ENCODE measurements at regions not wholly inside any gene's neighbourhood (a gene's known extent, or its start where the extent isn't known, plus 50 kb on each side); places are given as distances from the start of the nearest gene placed in this dataset.

DNA sequence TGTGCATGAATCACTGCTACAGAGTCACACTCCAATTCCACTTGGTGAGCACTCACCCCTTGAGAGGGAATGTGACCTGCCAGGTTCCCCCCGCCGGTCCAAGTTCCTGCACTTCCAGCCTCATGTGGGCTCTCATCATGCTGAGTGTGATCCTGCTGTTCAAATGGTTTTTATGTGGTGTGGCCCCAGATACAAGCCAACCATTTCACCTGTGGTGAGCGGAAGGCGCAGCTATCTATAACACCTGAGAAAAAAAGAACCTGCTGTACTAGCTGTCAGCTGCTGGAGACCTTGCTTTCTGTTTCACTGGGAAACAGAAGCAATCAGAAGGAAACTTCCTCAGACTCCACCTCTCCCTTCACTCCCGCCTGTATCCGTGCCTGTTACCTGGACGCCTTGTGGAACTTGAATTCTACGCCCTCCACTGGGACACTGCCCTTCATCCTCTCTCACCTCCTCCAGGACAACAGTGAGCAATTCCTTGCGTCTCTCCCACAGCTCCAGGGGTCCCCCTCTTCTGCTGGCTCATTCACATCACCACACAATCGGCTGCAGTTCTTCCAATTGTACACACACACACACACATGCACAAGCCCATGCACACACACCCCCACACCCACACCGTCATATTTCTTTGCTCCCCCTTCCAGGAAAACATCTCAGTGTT is 64.4 kb upstream of the RPL11 start:
- TF ChIP-seq POLR2AphosphoS5 (IDR thresholded peaks at IDR 0.05) (no peak), EP300 (IDR thresholded peaks at IDR 0.05) (no peak)
- TF ChIP-seq, protein P1, sequence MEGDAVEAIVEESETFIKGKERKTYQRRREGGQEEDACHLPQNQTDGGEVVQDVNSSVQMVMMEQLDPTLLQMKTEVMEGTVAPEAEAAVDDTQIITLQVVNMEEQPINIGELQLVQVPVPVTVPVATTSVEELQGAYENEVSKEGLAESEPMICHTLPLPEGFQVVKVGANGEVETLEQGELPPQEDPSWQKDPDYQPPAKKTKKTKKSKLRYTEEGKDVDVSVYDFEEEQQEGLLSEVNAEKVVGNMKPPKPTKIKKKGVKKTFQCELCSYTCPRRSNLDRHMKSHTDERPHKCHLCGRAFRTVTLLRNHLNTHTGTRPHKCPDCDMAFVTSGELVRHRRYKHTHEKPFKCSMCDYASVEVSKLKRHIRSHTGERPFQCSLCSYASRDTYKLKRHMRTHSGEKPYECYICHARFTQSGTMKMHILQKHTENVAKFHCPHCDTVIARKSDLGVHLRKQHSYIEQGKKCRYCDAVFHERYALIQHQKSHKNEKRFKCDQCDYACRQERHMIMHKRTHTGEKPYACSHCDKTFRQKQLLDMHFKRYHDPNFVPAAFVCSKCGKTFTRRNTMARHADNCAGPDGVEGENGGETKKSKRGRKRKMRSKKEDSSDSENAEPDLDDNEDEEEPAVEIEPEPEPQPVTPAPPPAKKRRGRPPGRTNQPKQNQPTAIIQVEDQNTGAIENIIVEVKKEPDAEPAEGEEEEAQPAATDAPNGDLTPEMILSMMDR (IDR thresholded peaks at IDR 0.05) = no peak

Data from suprapubic skin (tissue), 4 donors.